COLO668 (cell line): ENCODE measurements at regions not wholly inside any gene's neighbourhood (a gene's known extent, or its start where the extent isn't known, plus 50 kb on each side); places are given as distances from the start of the nearest gene placed in this dataset.
"Not testable (repeated sequence)": the region's sequence is repeated elsewhere in the genome, so short reads cannot be mapped to it uniquely, and the experiment has no call there.

Source experiments
- DNase-seq: peaks from one replicate; lab custom pipeline; 2025; ENCODE audit not compliant: unreplicated experiment; lab: John Stamatoyannopoulos, UW

- no peak for DNase-seq
These were observed 207.9 kb downstream of the BMP4 start for GRCh38 chr14:53748691-53749090.

- DNase-seq, result no peak
These were observed 211.8 kb downstream of the BMP4 start for GRCh38 chr14:53744857-53745256.

- no peak for DNase-seq
These were observed 213.3 kb downstream of the BMP4 start for GRCh38 chr14:53743371-53743770.

- no peak for DNase-seq
These were observed 214.4 kb downstream of the BMP4 start for GRCh38 chr14:53742233-53742620.

- no peak for DNase-seq
These were observed 215.0 kb downstream of the BMP4 start for GRCh38 chr14:53741479-53742232.

- DNase-seq, result no peak
These were observed 216.1 kb downstream of the BMP4 start for GRCh38 chr14:53740570-53740969.

- no peak for DNase-seq
These were observed 220.7 kb downstream of the BMP4 start for GRCh38 chr14:53735916-53736315.

- no peak for DNase-seq
These were observed 233.4 kb downstream of the BMP4 start for GRCh38 chr14:53723221-53723620.

- DNase-seq, result no peak
These were observed 237.1 kb downstream of the BMP4 start for GRCh38 chr14:53719536-53719935.

GRCh38 chr14:53716578-53716977 lies 240.0 kb downstream of the BMP4 start:
- no peak for DNase-seq

- no peak for DNase-seq
These were observed 241.4 kb downstream of the BMP4 start for GRCh38 chr14:53715193-53715721.

GRCh38 chr14:53714495-53715192 lies 242.0 kb downstream of the BMP4 start:
- DNase-seq, result no peak

GRCh38 chr14:53712901-53713300 lies 243.7 kb downstream of the BMP4 start:
- not testable (repeated sequence) for DNase-seq

- no peak for DNase-seq
These were observed 245.4 kb downstream of the BMP4 start for GRCh38 chr14:53711205-53711604.

- DNase-seq, result no peak
These were observed 246.0 kb downstream of the BMP4 start for GRCh38 chr14:53710615-53711014.

- no peak for DNase-seq
These were observed 247.2 kb downstream of the BMP4 start for GRCh38 chr14:53709381-53709780.

- no peak for DNase-seq
These were observed 253.2 kb downstream of the BMP4 start for GRCh38 chr14:53703457-53703856.

- no peak for DNase-seq
These were observed 255.3 kb downstream of the BMP4 start for GRCh38 chr14:53701108-53701875.

- DNase-seq, result peak; percentile 64
These were observed 260.2 kb downstream of the BMP4 start for GRCh38 chr14:53696217-53696965.

GRCh38 chr14:53695692-53696214 lies 260.9 kb downstream of the BMP4 start:
- DNase-seq, result no peak

- DNase-seq, result no peak
These were observed 263.7 kb downstream of the BMP4 start for GRCh38 chr14:53692885-53693284.
